ENCODE measurements at regions not wholly inside any gene's neighbourhood (a gene's known extent, or its start where the extent isn't known, plus 50 kb on each side); places are given as distances from the start of the nearest gene placed in this dataset.

DNA sequence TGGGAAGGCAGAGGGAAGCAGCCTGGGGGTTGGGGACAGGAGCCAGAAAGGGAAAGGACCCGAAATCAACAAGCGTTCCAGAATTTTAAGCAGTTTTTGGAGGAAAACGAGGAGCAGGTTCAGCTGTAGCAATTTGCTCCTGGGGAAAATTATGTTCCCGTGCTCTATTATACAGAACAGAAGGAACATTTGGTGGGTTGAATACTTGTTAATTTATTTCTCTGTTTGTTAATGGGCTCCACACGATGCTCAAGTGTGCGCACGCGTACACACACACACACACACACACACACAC is 149.2 kb upstream of the LINGO1 start:
- TF ChIP-seq, protein P1, sequence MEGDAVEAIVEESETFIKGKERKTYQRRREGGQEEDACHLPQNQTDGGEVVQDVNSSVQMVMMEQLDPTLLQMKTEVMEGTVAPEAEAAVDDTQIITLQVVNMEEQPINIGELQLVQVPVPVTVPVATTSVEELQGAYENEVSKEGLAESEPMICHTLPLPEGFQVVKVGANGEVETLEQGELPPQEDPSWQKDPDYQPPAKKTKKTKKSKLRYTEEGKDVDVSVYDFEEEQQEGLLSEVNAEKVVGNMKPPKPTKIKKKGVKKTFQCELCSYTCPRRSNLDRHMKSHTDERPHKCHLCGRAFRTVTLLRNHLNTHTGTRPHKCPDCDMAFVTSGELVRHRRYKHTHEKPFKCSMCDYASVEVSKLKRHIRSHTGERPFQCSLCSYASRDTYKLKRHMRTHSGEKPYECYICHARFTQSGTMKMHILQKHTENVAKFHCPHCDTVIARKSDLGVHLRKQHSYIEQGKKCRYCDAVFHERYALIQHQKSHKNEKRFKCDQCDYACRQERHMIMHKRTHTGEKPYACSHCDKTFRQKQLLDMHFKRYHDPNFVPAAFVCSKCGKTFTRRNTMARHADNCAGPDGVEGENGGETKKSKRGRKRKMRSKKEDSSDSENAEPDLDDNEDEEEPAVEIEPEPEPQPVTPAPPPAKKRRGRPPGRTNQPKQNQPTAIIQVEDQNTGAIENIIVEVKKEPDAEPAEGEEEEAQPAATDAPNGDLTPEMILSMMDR (IDR thresholded peaks at IDR 0.05), result no peak
- no peak for TF ChIP-seq POLR2A (IDR thresholded peaks at IDR 0.05; ENCODE audit: low read depth)
